ENCODE measurements at regions not wholly inside any gene's neighbourhood (a gene's known extent, or its start where the extent isn't known, plus 50 kb on each side); places are given as distances from the start of the nearest gene placed in this dataset.

GRCh38 chr11:28961726-28962125, 853.5 kb downstream of the METTL15 start:
- TF ChIP-seq ZNF274 (IDR thresholded peaks at IDR 0.05; ENCODE audit: low read depth, low read length) (no peak), SUZ12 (IDR thresholded peaks at IDR 0.05; ENCODE audit: extremely low read depth, insufficient read depth, insufficient read length) (no peak), YY1 (IDR thresholded peaks at IDR 0.05; ENCODE audit: insufficient read depth, insufficient read length) (no peak)

Data from NT2/D1 (cell line).